SW 1271 (cell line): ENCODE measurements at regions not wholly inside any gene's neighbourhood (a gene's known extent, or its start where the extent isn't known, plus 50 kb on each side); places are given as distances from the start of the nearest gene placed in this dataset.

Experiments used
- DNase-seq, 2 experiments: peaks; one replicate each; lab custom pipeline; 2025; lab: John Stamatoyannopoulos, UW

DNA sequence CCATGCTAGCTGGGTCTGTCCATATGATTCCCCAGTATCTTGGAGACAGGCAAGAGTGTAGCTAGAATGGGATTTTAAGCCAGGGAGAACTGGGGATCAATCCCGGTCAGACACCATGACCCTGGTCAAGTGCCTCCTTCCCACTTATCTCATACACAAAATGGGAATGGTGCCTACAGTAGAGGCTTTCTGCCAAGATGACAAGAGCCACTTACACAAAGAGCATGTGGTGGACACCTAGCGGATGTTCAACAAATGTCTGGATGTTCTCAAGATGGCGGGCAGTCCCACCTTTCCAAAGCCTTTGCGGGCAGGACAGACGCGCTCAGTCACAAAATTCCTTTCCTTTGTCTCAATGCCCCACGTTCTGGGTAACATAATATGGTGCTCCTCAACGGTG is 57.3 kb downstream of the MAF start:
- DNase-seq = no peak

DNA sequence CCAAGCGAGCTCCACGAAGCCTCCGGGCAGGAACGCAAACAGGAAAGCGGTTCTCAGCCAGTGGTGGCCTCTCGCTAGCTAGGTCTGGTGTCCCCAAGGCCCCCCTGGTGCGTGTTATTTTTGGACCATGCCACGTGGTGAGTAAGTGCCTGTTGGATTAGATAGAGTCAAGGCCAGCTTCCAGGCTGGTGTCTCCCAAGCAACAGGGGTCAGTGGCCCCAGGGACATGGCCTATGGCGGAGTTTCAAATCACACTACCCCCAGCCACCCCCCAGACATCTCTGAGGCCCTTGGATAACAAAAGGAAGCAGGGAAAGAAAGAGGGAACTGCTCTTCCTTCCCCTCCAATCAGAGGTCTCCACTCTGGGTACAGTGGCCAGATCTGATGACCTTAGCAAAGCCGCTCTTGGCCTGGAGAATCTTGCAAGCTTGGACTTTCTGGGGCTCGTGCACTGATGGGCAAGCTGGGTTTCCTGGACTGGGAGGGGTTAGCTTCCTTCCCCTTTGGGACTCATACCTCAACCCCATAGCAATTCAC is 58.2 kb downstream of the MAF start:
- no peak for DNase-seq

DNA sequence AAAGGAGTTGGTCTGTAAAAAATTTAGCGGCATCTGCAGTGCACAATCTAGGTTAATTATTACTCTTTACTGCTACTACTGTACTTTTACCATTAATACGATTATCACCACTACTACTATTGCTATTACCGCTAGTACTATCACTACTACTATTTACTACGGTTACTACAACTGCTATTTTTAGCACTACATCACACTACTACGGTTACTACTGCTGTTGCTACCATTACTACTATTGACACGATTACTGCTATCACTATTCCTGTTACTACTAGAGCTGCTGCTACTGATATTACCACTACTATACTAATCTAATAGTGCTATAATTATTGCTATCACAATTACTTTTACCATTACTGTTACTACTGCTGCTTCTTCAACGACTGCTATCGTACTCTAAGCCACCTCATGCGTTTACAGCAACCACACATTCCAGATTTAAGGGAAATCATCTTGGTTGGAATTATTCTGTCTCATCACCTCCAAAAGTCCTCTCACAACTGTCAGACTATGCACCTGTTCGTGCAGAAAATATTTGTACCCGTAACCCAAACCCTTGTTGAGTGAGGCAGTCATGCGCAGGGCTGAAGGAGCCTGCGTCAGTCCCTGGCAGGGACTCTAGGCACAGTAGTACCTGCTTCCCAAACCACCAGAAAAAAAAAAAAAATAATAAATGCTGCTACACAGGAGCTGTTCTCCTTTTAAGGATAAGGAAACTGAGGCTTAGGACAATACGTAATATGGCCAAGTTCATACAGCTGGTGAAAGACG is 59.5 kb downstream of the MAF start:
- no peak for DNase-seq

DNA sequence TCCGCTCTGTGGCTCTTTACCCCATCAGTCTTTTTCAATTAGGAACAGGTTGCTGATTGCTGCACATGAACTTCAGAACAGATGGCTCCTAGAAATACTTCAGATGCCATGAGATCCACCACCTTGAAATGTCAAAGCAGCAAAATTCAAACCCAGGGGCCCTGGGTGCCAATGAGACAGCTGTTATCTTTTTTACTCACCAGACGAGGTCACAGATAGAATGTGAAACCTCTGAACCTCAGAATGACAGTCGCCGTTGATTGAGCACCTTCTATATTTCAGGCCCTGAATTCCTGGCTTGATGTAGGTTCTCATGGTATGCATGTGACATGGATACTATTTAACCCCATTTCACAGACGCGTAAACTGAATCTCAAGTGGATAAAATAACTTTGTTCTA is 63.0 kb downstream of the MAF start:
- no peak for DNase-seq

DNA sequence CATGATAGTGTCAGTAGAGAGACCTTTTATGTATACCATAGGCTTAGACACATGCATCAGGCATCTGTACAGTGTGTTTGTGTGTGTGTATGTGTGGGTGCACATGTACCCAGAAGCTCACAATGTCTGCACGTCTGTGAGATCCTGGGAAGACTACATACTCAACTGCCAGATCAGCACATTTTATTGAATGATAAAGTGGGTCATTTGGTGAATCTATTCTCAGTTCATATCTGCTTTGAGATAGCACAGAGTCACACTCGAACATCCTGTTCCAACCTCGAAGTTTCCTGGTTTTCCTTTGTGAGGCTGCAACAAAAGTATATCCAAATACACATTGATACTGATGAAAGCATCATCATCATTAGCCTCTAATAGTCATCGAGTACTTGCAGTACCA is 63.6 kb downstream of the MAF start:
- no peak for DNase-seq

DNA sequence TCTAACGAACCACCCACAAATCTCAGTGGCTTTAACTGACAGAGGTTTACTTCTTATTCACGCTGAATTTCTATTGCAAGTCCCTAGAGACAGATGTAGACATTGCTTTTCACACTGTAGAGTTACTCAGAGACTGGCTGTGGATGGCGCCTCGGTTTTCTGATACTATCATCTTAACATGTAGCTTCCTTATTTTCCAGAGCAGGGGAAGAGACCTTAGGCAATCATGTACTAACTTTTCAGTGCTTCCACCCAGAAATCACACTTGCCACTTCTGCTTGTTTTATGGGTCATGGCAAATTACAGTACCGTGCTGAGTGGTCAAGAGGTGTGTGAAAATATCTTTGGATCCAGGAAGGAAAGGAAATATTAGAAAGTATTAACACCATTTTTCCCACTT is 65.4 kb downstream of the MAF start:
- no peak for DNase-seq

DNA sequence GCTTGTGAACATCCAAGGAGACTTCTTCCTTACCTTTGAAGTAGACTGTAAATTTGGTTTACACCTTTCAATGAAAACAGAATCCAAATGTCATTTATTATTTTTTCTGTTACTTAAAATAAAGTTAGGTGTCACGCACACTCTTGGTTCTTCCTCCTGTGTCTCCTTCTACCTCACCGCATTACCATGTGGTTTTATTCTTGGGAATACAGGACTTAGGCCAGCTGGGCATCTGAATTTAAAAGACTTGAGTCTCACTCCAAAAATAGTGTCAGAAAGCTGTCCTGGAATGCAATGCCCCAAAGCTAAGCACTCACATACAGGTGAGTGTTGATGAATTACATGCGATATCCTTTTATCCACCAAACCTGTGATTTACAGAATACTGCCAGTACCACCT is 66.4 kb downstream of the MAF start:
- no peak for DNase-seq

DNA sequence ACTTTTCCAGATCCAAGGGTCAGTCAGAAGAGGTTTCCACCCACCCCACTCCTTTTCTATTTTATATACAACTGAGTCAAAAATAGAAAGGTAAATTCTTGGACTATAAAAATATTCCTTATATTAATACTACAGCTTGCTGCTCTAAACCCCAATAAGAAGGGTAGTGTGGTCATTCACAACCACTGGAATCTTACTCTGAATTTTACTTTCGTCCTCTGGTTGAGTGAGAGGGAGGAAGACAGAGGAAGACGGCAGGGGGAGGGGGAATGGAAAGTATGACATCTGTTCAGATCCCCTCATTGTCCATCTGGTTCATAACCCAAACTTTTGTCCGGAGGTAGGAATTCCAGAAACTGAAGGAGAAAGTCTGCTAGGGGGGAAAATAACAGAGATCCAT is 67.2 kb downstream of the MAF start:
- DNase-seq = no peak

DNA sequence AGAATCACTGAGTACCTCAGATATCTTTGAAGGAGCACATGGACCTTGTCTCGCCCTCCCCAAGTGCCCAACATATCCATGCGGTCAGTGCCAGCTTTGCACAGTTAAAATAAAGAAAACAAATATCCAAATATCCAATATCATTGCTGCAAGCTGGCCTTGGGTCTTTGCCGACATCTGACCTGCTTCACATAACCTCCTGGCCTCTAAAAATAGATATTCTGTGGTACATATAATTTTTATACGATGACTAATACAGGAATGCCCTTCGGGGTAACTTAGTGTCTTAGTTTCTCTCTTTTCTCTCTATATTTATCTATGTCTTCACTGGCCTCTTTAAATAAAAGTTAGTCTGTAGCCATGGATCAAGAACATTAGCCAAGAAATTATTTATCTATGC is 67.8 kb downstream of the MAF start:
- DNase-seq = no peak

DNA sequence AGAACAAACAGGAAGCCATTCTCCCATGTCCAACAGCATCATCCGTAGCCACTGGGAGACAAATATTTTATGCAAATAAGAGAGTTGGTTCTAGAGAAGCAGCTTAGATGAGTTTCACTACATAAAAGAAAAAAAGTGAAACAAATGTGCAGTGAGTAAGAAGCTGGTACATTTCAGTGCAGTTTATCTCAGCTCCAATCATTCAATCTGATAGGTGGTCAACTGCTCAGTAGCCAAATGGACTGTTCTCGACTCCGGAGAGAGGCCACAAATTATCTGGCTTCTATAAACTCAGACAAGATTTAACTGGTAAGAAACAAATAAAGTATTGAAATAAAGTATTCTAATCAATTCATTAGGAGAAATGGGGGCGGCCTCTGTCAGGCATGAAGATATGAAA is 68.3 kb downstream of the MAF start:
- no peak for DNase-seq

DNA sequence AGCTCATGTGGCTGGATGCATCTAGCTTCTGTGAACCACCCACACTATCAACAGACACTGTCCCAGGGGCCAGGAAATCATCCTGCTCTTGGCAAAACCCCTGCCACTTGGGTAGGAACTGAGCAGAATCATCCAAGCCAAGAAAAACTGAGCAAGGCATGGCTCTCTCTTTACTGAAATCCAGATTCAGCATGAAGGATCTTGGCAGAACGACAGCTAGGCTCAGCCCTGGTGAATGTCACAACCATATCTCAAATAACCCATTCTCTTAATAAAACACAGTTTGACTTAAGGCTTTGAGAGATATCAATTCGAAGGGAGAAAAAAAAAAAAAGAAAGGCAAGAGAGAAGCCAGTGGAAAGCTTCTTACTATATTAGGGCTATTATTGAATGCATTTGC is 72.2 kb downstream of the MAF start:
- DNase-seq = no peak

DNA sequence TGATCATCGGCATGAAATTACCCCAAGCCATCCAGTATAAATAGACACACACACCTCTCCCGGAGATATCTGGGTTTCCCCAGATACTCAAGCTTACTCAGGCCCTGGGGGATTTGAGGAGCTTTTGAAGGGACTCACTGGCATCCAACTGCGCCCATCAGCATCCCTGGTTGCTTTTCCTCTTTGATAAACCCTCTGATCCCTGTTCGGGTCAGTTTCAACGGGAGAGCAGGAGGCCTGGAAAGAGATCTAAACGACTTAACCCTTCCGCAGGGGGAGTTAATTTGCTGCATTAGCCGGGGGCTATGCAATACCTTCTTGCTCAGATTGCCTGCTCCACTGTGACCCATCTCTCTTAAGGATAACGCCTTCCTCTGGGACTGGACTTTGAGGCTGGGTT is 76.6 kb downstream of the MAF start:
- DNase-seq = no peak

DNA sequence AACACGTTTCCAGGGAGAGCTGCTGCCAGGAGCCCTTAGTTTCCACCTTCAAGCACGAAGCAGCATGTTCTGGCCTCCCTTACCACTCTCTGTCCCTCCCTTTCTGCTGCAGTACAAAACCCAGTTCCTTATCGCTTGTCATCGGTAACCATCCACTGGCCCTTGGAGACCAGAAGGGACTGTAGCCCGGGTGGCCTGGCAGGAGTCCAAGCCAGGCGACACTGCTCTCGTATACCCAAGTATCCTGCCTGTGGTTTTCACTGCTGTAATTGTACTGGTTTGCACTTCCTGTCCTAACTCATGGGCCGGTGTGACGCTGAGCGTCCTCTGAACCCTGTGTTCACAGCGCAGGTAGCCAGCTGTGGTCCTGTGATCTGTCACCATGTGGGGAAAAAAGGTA is 81.1 kb downstream of the MAF start:
- no peak for DNase-seq

DNA sequence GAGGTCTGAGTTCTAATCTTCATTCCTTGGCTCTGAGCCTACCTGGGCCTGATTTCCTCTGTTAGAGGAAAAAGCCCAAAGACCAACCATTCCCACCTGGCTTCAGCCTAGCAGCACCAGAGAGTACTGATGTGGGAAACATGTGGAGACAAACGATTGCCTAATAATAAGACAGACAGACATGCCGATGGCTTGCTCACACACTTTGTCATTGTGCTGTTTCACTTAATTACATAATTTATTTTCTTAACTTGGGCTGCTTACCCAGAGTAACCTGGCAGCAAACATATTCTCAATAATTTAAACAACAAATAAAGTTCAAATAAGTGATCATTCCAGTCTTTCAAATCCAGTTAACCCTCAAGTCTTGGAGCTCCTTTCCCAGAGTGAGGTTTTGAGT is 83.4 kb downstream of the MAF start:
- no peak for DNase-seq

DNA sequence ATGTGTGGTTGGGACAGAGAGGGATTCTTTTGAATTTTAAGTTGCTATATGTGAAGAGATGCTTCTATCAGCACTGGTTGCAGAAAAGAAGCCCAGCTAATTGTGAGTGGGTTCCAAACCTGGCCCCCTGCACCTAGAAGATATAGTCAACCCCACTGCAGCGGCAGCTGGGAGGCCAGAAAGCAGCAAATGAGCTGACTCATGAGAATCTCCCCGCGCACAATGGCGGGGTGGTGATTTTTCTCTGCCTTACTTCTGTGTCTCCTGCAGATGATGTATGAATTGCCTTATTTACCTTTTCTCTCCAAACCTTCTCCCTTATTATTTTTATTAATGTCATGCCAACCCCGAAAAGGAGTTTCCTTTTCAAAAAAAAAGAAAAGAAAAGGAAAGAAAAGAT is 89.7 kb downstream of the MAF start:
- DNase-seq = no peak

DNA sequence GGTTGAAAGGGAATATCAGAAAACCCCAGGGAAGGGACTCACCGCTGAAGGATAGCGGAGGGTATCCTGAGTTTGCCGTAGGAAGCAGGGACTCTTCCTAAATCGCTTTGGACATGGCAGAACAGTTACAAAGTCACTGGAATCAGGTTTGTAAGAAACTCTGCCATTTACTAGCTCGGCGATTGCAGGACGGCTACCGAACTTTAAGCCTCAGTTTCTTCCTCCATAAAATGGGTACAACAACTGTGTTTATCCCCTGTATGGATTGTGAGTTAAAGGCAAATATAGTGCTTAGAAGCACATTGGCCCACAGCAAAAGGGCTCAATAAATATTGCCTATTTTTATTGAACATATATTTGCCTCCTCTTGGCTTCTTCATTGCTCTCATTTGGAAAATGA is 90.6 kb downstream of the MAF start:
- DNase-seq = no peak

DNA sequence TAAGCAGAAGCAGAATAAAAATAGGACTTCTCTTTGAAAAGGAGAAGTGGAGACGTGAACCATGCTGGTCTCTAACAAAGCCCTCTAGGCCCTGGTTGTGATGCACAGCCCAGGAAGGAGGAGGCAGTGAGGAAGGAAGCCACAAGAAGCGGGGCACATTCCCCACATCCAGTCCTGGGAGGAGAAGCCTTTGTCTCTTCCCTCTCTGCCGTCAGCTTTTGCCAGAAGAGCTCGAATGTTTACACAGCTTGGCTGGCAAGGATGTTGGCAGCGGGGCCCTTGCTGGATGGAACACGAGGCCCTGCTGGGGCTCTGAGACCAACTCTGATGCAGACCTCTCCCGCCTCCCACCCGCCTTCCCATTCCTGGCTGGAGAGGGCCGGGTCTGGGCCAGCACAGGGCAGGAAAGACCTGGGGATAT is 91.3 kb downstream of the MAF start:
- DNase-seq = no peak

DNA sequence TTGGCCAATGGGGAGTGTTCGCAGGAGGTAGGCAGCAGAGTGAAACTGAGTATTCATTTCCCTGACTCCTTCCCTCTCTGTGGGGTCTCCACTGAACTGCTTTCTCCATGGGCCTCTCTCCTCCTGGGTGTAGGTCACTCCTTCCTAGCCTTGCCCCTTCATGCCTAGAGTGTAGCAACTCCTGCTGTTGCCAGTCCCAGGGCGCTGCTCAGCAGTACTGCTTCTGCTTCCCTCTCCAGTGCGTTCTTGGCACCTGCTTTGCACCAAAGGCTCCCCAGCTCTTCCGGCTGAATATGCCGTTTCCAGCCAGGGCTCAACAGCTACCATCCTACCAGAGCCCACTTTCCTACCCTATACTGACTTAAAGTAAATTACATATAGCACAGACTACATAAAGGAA is 92.2 kb downstream of the MAF start:
- DNase-seq = no peak

DNA sequence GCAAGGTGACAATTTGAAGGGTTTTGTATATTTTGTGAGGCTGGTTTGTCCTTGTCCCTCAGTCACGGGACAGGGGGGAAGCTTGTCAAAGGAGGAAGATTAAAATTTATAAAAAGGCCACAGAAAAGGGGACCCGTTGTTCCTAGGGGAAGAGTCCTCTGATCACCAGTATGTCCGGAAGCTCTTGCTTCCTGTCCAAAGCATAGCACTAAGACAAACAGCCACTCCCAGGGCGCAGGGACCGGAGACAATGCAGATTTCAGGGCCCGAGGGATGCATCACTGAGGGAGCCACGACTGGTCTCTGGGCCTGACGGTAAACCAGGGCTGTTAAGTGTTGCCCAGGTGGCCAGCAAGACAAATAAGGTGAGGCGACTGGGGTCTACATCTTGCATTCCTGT is 95.2 kb downstream of the MAF start:
- no peak for DNase-seq

DNA sequence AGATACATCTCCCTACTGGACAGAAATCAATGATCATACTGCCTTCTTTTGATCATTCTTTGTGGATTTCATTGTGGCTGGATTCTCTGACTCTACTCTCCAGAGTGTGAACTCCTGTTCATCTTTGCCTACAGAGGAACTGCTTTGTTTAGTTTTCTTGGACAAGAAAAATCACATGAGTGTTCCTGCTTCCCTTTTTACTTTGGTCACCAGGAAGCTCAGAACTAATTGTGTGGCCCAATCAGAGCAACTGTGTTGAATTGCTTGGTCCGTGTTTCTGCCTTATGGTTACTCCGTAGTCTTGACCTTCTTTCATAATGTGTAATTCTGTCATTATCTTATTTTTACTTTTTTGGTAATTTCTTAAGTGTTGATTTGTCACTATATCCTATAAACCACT is 97.0 kb downstream of the MAF start:
- DNase-seq = no peak

DNA sequence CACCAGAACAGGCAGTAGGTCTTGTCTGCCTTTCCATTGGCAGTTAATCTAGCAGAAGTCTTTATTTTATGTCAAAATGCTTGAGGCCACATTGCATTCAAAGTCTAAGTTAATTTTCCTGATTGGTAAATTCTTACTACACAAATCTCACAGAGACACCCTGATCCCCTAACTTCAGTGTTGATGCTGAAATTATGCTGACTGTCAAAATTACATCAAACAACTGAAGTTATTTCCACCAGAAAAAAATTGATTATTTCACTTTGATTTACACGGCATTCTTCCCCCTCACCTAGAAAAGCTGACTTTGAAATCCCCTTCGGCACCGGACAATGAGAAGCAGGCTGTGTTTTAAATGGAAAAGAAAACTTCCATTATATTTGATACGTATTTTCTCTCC is 99.1 kb downstream of the MAF start:
- DNase-seq = no peak

DNA sequence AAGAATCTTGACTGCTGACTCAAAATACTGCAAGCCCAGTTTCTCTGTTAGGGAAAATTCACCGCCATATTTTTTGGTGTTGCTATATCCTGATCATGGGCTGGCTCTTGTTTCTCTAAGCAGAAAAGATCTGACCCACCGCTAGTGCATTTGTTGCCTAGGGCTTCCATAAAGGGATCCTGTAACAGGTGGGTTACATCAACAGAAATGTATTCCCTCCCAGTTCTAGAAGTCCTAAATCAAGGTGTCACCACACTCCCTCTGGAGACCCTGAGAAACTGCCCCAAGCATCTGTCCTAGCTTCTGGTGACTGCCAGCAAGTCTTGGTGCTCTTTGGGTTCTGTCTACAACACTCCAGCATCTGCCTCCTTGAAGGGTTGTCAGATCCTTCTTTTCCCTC is 99.7 kb downstream of the MAF start:
- no peak for DNase-seq

DNA sequence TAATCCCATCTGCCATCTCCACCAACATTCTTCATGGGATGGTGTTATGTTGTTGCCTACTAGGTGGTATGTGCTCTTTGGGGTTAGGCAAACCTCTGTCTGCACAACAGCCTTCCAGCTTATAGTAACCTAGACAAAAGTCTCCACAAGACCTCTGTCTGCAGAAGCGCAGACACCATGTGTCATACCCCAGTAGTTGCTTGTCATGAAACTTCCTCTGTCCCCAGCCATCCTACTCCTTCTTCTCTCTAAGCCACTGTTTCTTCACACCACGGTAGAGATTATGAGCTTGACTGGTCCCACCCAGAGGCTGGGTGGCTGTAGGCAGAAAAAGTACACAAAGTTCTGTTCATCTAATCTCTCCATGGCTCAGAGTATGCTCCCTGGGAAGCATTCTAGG is 100.3 kb downstream of the MAF start:
- no peak for DNase-seq

DNA sequence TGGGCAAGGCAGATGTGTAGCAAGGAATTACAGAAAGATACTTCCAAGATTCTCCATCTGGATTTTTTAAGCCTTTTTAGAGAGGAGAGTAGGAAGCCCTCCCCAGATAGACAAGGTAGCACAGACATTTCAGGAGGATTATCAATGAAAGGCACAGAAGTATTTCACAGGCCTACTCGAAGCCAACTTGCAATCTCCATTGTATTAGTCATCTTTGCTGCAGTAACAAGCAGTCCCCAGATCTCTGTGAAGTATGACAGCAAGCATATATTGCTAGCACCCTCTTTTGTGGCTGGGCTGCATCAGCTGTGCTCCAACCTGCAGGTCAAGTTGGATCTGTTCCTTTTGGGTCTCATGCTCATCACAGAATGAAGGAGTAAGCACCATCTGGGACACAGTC is 101.6 kb downstream of the MAF start:
- DNase-seq = no peak
